Upper lobe of right lung (tissue), 1 donor: ENCODE measurements at regions not wholly inside any gene's neighbourhood (a gene's known extent, or its start where the extent isn't known, plus 50 kb on each side); places are given as distances from the start of the nearest gene placed in this dataset.

Source experiments
- ATAC-seq: fragments of 200-7000 bp; cut with Tn5 transposase; one replicate; pipeline ENCODE4 v1.9.1; 2020; ENCODE audit warnings: mild to moderate bottlenecking, moderate library complexity
- DNase-seq: peaks from one replicate; pipeline ENCODE4 v3.0.0-alpha.2; 2020
- H3K27ac ChIP-seq: fragments of 200-600 bp; one replicate; pipeline ENCODE4 v1.8.0; 2022
- H3K27me3 ChIP-seq: fragments of 200-600 bp; one replicate; pipeline ENCODE4 v1.8.0; 2022; ENCODE audit warnings: mild to moderate bottlenecking
- H3K36me3 ChIP-seq: fragments of 200-600 bp; one replicate; pipeline ENCODE4 v1.8.0; 2022
- H3K4me1 ChIP-seq: fragments of 200-600 bp; one replicate; pipeline ENCODE4 v1.8.0; 2022
- H3K4me3 ChIP-seq: fragments of 200-600 bp; one replicate; pipeline ENCODE4 v1.8.0; 2022; ENCODE audit warnings: mild to moderate bottlenecking
- H3K9me3 ChIP-seq: fragments of 200-600 bp; one replicate; pipeline ENCODE4 v1.8.0; 2022
- CTCF ChIP-seq: fragments of 200-600 bp; IDR thresholded peaks from one replicate; pipeline ENCODE4 v1.8.0; 2022; ENCODE audit warnings: antibody characterized with exemption
- intact Hi-C: fragments of 100-400 bp; cut with DNase I; formaldehyde crosslinking; loops from one replicate; pipeline ENCODE4 v1.11.0; 2022
- donor health status: DM: no; HTN: yes; CAD: no; lungs with severe emphysema.

GRCh38 chr5:125630237-125630636 is 793.0 kb upstream of the GRAMD2B start:
- Histone ChIP-seq H3K9me3 (no peaks in the 10 kb centered on the region), H3K4me3 (no peak overlapping the region), H3K4me1 (no peaks in the 10 kb centered on the region), H3K27ac (no peak overlapping the region), H3K27me3 (no peaks in the 10 kb centered on the region), H3K36me3 (no peaks in the 10 kb centered on the region)
- TF ChIP-seq CTCF: no peak
- no peak for ATAC-seq
- intact Hi-C loops: no loop called here
- no peak for DNase-seq

- DNase-seq (no peak), ATAC-seq (no peak)
- Histone ChIP-seq H3K4me1 (no peaks in the 10 kb centered on the region), H3K4me3 (no peak overlapping the region), H3K9me3 (no peaks in the 10 kb centered on the region), H3K36me3 (no peaks in the 10 kb centered on the region), H3K27ac (no peak overlapping the region), H3K27me3 (no peaks in the 10 kb centered on the region)
- intact Hi-C loops: no loop called here
- TF ChIP-seq CTCF: no peak
These were observed 789.7 kb upstream of the GRAMD2B start for GRCh38 chr5:125633523-125633922.

DNA sequence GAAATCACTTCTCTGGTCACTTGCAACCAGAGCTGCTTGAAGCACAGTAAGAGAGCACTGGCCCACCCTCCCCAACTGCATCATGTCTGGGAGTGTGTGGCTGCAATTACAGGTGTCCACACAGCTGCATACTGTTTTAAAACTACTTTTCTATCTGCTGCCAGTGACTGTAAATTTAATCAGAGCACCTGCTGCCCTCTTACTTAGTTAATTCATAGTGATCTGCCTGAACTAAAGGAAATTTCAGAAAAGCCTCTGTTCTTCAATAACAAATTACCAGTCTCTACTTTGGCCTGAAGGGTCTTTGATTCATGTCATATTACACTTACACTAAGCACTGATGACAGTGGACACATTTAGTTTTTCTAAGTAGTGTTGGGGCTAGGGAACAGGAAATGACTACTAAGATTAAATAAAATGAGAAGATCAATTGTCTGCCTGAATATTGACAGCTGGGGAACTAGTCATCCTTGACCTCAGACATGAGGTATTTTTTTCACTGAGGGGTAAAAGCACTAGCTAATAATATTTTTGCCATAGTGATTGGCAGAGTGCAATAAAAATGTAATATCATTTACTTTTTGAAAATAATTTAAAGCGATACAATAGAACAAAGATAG is 788.9 kb upstream of the GRAMD2B start:
- Histone ChIP-seq H3K27ac (no peak overlapping the region), H3K27me3 (no peaks in the 10 kb centered on the region), H3K4me1 (no peaks in the 10 kb centered on the region), H3K36me3 (no peaks in the 10 kb centered on the region), H3K9me3 (no peaks in the 10 kb centered on the region), H3K4me3 (no peak overlapping the region)
- ATAC-seq: no peak
- intact Hi-C loops: no loop called here
- no peak for DNase-seq
- TF ChIP-seq CTCF: no peak

DNA sequence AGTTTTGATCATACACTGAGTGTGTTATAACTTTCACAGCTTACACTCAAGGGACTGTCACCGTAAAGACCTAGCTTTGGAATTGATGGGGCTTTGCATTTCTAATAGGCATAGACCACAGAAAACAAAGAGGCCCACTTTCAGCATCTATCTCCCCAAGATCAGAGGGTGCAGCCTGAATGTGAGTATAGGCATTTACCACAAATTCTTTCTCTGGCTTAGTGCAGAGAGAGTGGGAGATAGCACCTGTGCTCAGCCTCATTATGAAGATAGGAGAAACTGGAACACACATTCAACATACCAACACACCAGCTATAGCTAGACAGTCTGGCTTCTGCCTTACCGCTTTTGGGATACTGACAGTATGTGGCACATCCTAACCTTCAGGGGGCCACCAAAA is 783.4 kb upstream of the GRAMD2B start:
- Histone ChIP-seq H3K4me1 (no peaks in the 10 kb centered on the region), H3K4me3 (no peak overlapping the region), H3K36me3 (no peaks in the 10 kb centered on the region), H3K27ac (no peak overlapping the region), H3K9me3 (no peaks in the 10 kb centered on the region), H3K27me3 (no peaks in the 10 kb centered on the region)
- DNase-seq: no peak
- no peak for TF ChIP-seq CTCF
- intact Hi-C loops: no loop called here
- ATAC-seq: no peak

DNA sequence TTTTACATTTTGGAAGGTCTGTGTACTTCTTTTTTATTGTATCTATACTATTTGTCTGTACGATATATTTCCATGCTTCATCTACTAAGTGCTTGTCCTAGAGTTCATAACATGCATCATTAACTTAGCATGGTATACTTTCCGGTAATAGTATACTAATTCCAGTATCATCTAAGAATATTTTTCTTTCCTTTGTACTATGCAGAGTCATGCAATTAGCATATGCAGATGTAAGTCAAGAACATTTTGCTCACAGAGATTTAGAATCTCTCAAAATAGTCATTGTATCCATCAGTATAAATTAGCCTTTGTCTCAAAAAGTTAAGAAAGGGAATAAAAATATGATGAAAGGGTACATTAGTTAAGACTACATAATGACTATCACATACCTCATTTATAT is 770.4 kb upstream of the GRAMD2B start:
- H3K4me1 ChIP-seq: no peaks in the 10 kb centered on the region
- H3K4me3 ChIP-seq: no peak overlapping the region
- H3K27ac ChIP-seq: no peak overlapping the region
- no peak for DNase-seq
- no peaks in the 10 kb centered on the region for H3K36me3 ChIP-seq
- ATAC-seq: no peak
- TF ChIP-seq CTCF: no peak
- no peaks in the 10 kb centered on the region for H3K9me3 ChIP-seq
- no peaks in the 10 kb centered on the region for H3K27me3 ChIP-seq
- intact Hi-C loops: no loop called here

GRCh38 chr5:125654392-125654791 is 768.8 kb upstream of the GRAMD2B start:
- intact Hi-C loops: no loop called here
- H3K4me1 ChIP-seq: no peaks in the 10 kb centered on the region
- ATAC-seq: no peak

More at GRCh38 chr5:125654392-125654791, 768.8 kb upstream of the GRAMD2B start:
- H3K4me3 ChIP-seq: no peak overlapping the region
- TF ChIP-seq CTCF: no peak
- no peaks in the 10 kb centered on the region for H3K36me3 ChIP-seq
- H3K9me3 ChIP-seq: no peaks in the 10 kb centered on the region
- H3K27ac ChIP-seq: no peak overlapping the region
- H3K27me3 ChIP-seq: no peaks in the 10 kb centered on the region
- no peak for DNase-seq
